ENCODE measurements at regions not wholly inside any gene's neighbourhood (a gene's known extent, or its start where the extent isn't known, plus 50 kb on each side); places are given as distances from the start of the nearest gene placed in this dataset.

DNA sequence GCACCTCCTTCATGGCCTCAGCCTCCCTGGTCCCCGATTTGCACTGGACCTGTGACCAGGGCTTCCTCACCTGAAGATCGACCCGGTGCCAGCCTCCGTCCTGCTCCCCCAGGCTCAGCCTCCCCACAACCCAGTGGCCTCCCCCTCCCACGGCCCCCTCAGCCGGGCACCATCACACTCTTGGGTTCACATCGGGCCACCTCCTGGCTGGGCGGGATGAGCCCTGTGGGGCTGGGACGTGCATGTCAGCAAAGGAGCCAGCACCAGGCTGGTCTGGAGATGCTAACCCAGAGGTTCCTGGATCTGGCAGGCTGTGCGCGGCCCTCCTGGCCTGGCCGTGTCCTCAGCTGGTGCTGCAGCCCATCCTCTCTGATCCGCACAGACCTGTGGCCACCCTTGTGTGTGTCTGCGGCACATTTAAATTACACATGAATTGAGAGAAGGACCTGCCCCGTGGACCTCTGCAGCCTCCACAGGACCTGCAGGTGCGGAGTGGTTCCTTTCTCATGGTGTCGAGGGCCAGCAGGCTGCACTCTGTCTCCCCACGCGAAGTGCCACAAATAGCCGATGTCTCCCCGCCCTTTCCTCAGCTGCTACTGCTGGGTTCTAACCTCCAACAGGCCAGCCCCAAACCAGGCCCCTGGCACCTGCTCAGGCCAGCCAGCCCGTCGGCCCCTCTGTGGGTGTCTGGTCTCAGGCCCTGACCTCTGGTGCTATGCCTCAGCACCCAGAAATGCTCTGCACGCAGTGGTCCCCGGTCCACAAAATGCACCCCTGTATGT is 237.5 kb downstream of the ERMARD start:
- DNase-seq: no peak

GRCh38 chr6:169986848-169987498 is 235.6 kb downstream of the ERMARD start:
- no peak for DNase-seq

GRCh38 chr6:169986171-169986847 is 234.9 kb downstream of the ERMARD start:
- DNase-seq: no peak

DNA sequence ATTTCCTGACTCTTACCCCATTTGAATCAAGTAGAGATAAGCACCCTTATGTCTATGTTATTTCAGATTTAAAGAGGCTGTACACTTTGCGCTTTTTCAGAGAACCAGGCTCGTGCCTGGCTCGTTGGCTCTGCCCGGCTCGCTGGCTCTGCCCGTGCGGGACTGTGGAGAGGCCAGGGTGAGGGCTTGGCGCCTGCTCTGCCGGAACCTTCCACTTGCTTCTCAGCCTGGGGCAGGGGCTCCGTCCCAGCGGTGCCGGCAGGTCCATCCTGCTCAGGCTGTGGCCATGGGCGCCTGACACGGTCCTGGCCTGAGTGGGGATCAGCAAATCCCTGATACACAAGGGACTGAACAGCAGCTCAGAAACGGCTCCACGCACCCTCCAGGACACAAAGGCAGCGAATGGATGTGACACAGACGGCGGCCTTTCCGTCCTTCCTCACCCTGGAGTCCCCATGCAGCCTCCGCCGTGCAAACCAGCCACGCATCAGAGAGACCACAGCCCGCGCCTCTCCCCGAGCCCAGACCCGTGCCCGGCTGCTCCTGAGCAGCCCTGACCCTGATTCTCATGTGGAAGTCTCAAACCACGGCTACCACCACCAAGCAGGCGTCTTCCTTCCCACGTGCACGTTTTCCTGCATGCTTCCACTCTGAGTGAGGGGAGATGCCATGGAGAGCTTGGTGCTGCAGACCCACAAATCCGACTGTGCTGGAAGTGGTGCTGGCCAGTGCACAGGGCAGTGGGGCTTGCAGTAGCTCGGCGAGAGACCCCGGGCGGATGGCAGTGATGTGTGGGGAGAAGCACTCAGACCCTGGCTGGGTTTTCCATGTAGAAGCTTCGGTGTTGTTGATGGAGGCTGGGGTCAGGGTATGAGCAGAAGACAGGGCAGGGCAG is 233.9 kb downstream of the ERMARD start:
- DNase-seq: no peak

DNA sequence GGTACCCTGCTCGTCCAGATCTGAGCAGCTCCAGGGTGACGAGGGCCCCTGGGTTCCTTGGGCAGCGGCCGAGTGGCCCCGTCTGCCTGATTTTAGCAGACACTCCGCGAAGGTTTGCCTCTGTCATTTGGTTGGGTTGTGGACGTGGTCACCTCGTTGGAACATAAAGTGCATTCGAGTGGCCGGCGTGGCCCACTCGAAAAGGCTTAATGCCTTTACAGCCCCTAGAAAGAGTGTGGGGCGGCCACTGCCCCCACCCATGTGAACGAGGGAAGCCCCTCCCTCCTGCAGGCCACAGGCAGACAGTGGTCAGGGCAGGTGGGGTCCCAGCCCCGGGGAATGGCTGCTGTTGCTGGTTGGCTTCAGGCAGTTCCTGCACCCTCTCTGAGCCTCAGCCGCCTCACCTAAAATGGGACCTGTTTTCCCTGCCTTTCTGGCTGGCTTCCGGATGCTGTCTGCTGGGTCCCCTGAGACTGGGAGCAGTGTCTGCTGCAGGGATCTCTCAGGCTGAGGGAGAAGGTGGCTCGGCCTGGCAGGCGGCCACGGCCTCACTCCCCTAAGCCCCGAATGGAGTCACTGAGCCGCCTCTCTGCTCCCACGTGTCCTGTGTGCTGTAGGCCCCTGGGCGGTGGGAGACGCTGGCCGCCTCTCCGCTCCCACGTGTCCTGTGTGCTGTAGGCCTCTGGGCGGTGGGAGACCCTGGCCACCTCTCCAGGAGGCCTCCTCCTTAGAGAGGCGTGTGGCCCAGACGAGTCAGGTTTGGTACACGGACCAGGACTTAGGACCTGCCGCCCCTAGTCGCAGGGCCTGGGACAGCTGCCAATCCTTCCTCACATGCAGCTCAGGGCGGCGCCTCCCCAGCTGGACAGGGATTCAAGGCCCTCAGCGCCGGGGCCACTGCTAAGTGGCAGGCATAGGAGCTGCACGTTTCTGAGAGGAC is 233.0 kb downstream of the ERMARD start:
- no peak for DNase-seq

- no peak for DNase-seq
These were observed 232.2 kb downstream of the ERMARD start for GRCh38 chr6:169983651-169984050.

- no peak for DNase-seq
These were observed 231.3 kb downstream of the ERMARD start for GRCh38 chr6:169982461-169983386.

- no peak for DNase-seq
These were observed 230.5 kb downstream of the ERMARD start for GRCh38 chr6:169981969-169982368.

DNA sequence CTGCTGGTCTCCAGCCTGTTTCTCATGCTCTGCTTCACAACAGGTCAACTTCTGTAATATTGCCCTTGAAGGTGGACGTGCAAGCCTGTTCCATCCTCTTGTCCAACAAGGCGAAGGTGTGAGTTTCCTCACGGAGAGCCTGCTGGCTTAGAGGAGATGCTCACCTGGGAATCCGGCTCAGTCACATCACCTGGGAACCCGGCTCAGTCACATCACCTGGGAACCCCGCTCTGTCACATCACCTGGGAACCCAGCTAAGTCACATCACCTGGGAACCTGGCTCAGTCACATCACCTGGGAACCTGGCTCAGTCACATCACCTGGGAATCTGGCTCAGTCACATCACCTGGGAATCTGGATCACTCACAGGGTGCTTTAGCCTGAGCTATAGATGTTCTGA is 230.1 kb downstream of the ERMARD start:
- no peak for DNase-seq

GRCh38 chr6:169980826-169981450 is 229.5 kb downstream of the ERMARD start:
- no peak for DNase-seq

DNA sequence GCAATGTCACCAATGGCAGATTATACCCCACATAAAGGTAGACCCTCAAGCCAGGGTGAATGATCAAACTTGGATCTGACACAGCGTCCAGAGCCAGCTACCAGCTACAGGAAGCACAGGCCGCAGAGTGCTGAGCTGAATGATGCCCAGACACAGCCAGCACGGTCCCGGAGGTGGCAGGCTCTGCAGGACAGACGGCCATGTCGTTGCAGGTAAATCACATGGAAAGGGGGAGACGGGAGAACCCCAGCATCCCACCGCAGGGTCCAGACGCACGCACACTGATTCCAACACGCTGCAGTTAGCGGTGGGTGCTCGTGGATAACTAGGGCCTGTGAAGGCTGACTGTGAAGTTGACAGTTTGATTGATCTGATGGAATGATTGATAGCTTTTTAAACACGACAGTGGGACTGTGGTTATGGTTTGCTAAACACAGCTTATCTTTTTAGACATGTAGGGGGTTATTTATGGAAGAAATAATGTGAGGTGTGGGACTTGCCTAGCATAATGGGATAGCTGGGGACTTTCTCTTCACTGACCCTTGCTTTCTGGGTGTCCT is 228.5 kb downstream of the ERMARD start:
- no peak for DNase-seq

GRCh38 chr6:169978615-169979161 is 227.3 kb downstream of the ERMARD start:
- DNase-seq: no peak

DNA sequence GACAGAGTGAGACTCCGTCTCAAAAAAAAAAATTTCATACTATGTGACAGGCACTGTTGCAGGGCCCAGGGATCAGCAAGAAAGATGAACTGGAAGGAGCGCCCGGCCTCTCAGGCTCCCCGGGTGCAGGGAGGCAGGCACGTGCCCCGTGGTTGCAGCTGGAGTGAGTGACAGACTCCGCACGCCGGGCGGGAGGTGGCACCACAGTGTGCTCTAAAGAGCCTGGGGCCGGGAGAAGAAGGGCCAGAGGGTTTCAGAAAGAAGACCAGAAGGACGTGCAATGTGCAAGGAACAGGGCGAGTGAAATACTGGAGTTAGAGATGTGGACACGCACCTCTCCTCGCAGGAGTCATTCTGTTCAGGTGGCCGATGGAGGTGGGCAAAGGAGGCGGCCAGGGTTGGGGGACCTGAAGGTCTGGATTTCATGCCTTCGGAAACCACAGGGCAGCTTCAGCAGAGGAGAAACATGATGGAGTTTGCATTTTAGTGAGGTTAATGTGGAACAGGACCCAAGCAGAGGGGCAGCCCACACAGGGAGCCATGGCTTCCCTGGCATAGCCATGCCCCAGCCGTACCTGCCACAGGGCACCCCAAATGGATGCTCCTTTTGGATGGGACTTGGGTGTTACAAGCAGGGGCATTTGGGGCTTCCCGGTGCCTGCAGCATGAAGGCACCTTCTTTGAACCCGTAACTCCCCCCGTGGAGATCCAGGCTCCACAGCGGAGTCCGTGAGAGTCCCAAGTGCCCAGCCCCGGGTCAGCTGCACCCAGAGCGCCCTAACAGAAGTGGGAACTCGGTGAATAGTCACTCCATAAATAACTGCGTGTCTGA is 226.2 kb downstream of the ERMARD start:
- DNase-seq: no peak

- no peak for DNase-seq
These were observed 225.1 kb downstream of the ERMARD start for GRCh38 chr6:169976301-169977081.

DNA sequence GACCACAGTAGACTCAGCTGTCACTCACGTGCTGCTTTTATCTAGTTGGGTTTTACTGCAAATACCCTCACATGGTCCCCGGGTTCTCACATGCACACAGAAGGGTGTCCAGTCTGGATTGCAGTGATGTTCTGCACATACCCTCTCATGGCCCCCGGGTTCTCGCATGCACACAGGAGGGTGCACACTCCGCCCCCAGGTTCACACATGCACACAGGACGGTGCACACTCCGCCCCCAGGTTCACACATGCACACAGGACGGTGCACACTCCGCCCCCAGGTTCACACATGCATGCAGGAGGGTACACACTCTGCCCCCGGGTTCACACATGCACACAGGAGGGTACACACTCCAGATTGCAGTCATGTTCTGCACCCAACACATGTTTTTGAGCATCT is 224.3 kb downstream of the ERMARD start:
- DNase-seq: no peak

DNA sequence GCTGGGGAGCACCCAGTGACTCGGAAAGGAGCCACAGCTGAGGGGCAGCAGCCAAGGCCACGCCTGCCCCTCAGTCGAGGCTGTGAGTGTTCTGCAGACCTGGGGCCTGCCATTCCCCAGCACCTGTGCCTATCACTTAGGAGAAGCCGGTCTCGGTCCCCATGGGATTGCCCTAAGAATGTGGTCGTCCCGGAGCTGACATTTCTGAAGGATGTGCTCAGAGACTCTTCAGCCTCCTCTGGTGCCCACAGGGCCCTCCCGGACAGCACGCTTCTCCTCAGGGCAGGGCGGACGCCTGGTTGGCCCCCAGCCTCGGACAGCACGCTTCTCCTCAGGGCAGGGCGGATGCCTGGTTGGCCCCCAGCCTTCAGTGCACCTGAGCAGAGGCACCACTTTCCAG is 223.9 kb downstream of the ERMARD start:
- DNase-seq: no peak

DNA sequence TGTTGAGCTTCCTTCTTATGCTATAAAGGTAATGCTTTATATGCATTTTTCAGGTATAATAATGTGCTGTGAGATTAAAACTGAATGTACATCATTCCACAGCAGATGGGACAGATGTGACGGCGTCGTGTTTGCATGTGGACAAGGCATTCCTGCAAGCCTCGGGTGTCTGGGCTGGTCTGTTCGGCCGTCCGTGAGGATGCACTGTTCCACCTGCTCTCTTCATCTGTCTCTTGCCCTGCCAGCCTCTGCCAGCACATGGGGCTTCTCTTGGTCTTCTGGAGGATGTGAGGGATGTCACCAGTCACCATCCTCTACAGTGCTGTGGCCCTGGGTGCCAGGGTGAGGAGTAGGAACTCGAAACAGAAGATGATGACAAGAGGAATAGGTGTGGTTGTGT is 223.2 kb downstream of the ERMARD start:
- DNase-seq: no peak

All from NCI-H1694 (cell line).